RWPE1 (cell line): ENCODE measurements at regions not wholly inside any gene's neighbourhood (a gene's known extent, or its start where the extent isn't known, plus 50 kb on each side); places are given as distances from the start of the nearest gene placed in this dataset.

ENCODE experiments used
- CTCF ChIA-PET: fragments of 350-600 bp; sonication (Branson Sonifier 250); formaldehyde crosslinking; extraction: SDS; loops from one replicate; lab custom pipeline; 2021; lab: Yijun Ruan, JAX
- POLR2A ChIA-PET: fragments of 400-600 bp; formaldehyde crosslinking; extraction: SDS; loops from one replicate; lab custom pipeline; 2020; ENCODE audit warnings: antibody characterized with exemption; ENCODE audit not compliant: low non-redundant PET; lab: Yijun Ruan, JAX
- DNase-seq: peaks from one replicate; pipeline ENCODE4 v3.0.0; 2012; ENCODE audit warnings: low spot score
- H3K27ac ChIP-seq: fragments of 450-650 bp; 2 replicates; pipeline ENCODE4 v1.5.1; 2017
- TF ChIP-seq, protein P1 (sequence below): fragments of 450-650 bp; conservative IDR thresholded peaks from 2 replicates; pipeline ENCODE4 v1.5.1; 2017; ENCODE audit warnings: low read depth, mild to moderate bottlenecking

DNA sequence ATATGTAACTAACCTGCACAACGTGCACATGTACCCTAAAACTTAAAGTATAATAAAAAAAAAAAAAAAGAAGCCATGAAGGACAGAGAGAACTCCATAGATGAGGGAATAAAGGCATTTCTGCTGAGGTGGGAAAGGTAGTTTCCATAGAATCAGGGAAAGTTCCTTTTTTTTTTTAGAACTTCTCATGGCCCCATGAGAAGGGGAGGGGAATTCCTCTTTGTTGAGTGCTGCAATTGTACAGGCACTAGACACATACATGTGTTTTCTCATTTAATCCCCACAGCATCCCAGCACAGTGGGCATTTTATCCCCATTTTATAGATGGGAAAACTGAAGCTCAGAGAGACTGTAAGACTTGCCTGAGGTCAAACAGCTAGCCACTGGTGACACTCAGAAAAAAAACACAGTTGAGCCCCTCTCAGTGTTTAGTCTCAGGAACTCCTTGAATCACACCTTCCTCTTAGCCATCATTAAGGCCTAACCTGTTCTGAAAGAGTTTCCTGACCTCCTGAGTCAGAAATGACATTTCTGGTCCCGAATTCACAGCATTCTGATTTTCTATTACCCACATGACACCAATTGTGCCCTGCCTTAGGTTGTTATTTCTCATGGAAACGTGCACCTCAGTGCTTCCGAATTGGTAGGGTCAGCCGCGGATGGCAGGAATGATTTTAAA is 189.3 kb upstream of the G2E3 start:
- no peak for DNase-seq
- TF ChIP-seq, protein P1, sequence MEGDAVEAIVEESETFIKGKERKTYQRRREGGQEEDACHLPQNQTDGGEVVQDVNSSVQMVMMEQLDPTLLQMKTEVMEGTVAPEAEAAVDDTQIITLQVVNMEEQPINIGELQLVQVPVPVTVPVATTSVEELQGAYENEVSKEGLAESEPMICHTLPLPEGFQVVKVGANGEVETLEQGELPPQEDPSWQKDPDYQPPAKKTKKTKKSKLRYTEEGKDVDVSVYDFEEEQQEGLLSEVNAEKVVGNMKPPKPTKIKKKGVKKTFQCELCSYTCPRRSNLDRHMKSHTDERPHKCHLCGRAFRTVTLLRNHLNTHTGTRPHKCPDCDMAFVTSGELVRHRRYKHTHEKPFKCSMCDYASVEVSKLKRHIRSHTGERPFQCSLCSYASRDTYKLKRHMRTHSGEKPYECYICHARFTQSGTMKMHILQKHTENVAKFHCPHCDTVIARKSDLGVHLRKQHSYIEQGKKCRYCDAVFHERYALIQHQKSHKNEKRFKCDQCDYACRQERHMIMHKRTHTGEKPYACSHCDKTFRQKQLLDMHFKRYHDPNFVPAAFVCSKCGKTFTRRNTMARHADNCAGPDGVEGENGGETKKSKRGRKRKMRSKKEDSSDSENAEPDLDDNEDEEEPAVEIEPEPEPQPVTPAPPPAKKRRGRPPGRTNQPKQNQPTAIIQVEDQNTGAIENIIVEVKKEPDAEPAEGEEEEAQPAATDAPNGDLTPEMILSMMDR: no peak
- POLR2A ChIA-PET: no interaction called here
- CTCF ChIA-PET: no interaction called here
- no peak overlapping the region for H3K27ac ChIP-seq

DNA sequence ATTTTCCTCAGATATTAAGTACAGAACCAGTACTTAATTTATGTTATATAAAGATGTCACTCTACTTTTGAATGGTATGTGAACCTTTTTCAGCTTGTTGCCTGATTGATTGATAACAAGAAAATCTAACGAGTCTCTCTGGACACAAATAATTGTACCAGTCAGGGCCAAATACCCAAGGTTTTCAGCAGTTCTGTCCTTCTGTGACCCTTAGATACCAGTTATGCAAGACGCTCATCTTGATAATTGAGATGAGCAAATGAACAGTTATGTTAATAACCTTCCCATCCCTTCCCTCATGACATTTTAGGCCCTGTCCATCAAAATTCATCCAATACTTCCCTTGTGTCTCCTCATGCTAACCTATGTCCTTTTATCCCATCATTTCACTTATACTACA is 185.9 kb upstream of the G2E3 start:
- TF ChIP-seq, protein P1: no peak
- CTCF ChIA-PET: no interaction called here
- H3K27ac ChIP-seq: no peak overlapping the region
- POLR2A ChIA-PET: no interaction called here
- no peak for DNase-seq

DNA sequence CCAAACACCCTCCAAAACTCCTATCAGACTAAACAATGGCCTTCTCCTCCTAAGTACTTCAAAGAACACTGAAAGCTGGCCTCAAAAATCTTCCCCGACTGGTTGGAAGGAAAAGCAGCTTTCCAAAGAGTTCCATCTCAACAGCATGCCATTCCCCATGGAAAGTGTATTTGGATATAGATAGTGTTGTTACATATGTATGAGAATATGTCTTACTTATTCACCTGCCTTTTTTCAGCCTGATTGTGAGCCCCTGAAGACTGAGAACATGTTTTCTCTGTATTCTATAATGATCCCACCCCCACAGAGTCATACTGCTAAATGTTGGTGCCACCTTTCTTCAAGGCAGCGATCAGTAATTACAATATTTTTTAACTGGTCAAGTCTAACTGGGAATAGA is 185.4 kb upstream of the G2E3 start:
- CTCF ChIA-PET: no interaction called here

DNA sequence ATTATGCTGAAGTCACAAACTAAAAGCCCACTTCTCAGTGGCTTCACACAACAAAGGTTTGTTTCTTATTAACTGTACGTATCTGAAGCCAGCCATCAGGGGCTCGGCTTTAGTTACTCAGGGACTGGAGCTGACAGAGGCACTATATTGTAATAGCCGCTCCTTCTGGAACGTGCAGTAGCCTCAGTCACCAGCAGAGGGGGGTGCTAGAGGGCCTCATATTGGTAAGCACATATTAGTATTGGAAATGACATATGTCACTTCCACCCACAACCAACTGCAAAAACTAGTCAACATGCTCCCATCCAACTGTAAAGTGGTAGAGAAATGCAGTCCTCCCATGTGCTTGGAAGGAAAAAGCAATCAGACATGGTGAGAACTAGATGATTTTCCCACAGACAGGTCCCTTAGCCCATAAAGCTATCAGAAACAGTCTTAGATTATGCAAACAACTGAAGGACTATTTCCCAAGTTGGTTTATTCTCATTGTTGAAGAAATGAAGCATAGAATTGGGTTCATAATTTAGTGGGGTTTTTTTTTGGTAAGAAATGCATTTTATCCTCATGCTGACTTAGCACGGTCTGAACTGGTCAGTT is 183.6 kb upstream of the G2E3 start:
- ChIA-PET CTCF (interaction anchor here (0.6 to 1.2 kb wide), 2 partner anchors 147 to 987 kb away, joined by 3 read pairs; no protein-coding TSS in a partner anchor), POLR2A (no interaction called here)
- TF ChIP-seq, protein P1: peak; percentile 42
- peak; percentile 40 for DNase-seq
- no peak overlapping the region for H3K27ac ChIP-seq

More for the DNA sequence above, 185.4 kb upstream of the G2E3 start:
- DNase-seq: no peak
- no peak overlapping the region for H3K27ac ChIP-seq
- POLR2A ChIA-PET: no interaction called here
- TF ChIP-seq, protein P1: no peak

DNA sequence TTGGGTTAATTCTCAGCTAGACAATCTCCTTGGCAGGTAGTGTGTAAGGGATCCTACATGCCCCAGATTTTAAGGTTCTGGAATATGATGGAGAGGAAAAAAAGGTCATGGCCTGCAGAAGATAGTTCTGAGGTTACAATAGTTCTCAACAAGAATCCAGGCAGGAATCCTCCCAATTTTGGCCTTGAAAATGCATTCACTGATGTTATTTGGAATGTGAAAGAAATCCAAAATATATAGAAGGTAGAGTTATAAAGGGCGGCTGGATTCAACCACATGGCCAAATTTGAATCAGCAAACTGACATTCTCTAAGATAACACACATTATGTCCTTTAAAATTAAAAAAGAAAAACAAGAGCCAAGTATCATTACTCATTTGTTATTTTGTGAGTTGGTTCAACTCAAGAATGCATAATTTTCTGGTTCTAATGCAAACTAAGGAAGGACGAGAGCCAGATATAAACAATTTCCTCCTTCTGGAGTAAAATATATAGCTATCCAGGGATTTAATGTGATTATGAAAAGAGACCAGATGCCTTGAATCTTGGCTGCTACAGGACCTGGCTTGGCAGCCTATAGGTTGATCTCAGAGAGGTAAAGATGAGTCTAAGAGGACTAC is 177.0 kb upstream of the G2E3 start:
- DNase-seq: no peak
- ChIA-PET POLR2A (no interaction called here), CTCF (interaction anchor here (0.6 kb wide), 1 partner anchor 766 kb away, joined by 3 read pairs; no protein-coding TSS in a partner anchor)
- TF ChIP-seq, protein P1: no peak
- H3K27ac ChIP-seq: no peak overlapping the region

DNA sequence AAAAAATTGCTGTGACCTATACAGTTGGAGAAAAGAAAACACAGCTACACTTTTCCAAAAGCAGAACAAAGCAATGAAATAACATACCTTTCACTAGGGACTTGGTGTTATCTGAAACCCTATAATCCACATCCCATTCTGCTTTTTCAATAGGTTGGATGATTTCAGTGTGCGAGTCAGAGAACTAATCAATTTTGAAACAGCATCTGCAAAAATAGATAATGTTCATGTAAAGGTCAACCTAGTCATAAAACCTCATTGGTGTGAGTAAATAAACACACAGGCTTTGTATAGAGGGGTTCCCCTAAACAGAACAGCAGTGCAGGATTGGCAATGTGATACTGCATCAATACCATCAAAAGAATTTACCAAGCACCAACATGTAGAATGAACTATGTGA is 173.0 kb upstream of the G2E3 start:
- TF ChIP-seq, protein P1: no peak
- H3K27ac ChIP-seq: no peak overlapping the region
- ChIA-PET POLR2A (no interaction called here), CTCF (no interaction called here)
- no peak for DNase-seq
